Bronchial epithelial cell (primary cell): ENCODE measurements at regions not wholly inside any gene's neighbourhood (a gene's known extent, or its start where the extent isn't known, plus 50 kb on each side); places are given as distances from the start of the nearest gene placed in this dataset.
"Not testable (repeated sequence)": the region's sequence is repeated elsewhere in the genome, so short reads cannot be mapped to it uniquely, and the experiment has no call there.

Experiments used
- DNase-seq: peaks from one replicate; pipeline ENCODE4 v3.0.0-alpha.2; 2010; ENCODE audit warnings: low read depth
- FAIRE-seq: peaks from 2 replicates; lab custom pipeline; 2011; peaks lifted over from hg19 to GRCh38; lab: Jason Lieb, UNC
- H3K27me3 ChIP-seq: 2 replicates; pipeline ENCODE4 v1.5.1; 2011; ENCODE audit warnings: low read length; ENCODE audit not compliant: control insufficient read depth, insufficient read depth
- H3K36me3 ChIP-seq: 2 replicates; pipeline ENCODE4 v1.5.1; 2011; ENCODE audit warnings: low read length; ENCODE audit not compliant: control insufficient read depth, insufficient read depth
- H3K4me3 ChIP-seq: 2 replicates; pipeline ENCODE4 v1.5.1; 2011; ENCODE audit warnings: mild to moderate bottlenecking, low read depth, low read length, control low read depth
- CTCF ChIP-seq: IDR thresholded peaks from 2 replicates; pipeline ENCODE4 v1.5.1; 2011; ENCODE audit warnings: mild to moderate bottlenecking, moderate library complexity, low read length, control low read depth, inconsistent platforms; ENCODE audit not compliant: insufficient read depth, severe bottlenecking

GRCh38 chr17:47066841-47067682 lies 88.0 kb upstream of the RPRML start:
- DNase-seq (peak; percentile 79), FAIRE-seq (no peak)
- Histone ChIP-seq H3K27me3 (no peaks in the 10 kb centered on the region), H3K4me3 (peak overlapping the region; percentile 92), H3K36me3 (no peaks in the 10 kb centered on the region)
- peak; percentile 3 for TF ChIP-seq CTCF

- no peak for TF ChIP-seq CTCF
- Histone ChIP-seq H3K27me3 (no peaks in the 10 kb centered on the region), H3K4me3 (no peak overlapping the region), H3K36me3 (no peaks in the 10 kb centered on the region)
- DNase-seq = no peak
- no peak for FAIRE-seq
Observed at GRCh38 chr17:47066095-47066494, 87.0 kb upstream of the RPRML start.

- no peak for FAIRE-seq
- TF ChIP-seq CTCF = no peak
- no peak for DNase-seq
Observed at GRCh38 chr17:47064684-47065083, 85.6 kb upstream of the RPRML start.

GRCh38 chr17:47063475-47063874 lies 84.4 kb upstream of the RPRML start:
- no peak overlapping the region for H3K4me3 ChIP-seq
- DNase-seq (no peak), FAIRE-seq (no peak)
- no peaks in the 10 kb centered on the region for H3K27me3 ChIP-seq
- no peaks in the 10 kb centered on the region for H3K36me3 ChIP-seq
- no peak for TF ChIP-seq CTCF

More at GRCh38 chr17:47064684-47065083, 85.6 kb upstream of the RPRML start:
- Histone ChIP-seq H3K36me3 (no peaks in the 10 kb centered on the region), H3K4me3 (no peak overlapping the region), H3K27me3 (no peaks in the 10 kb centered on the region)

- DNase-seq, H3K4me3 ChIP-seq, H3K27me3 ChIP-seq, FAIRE-seq, H3K36me3 ChIP-seq: not testable (repeated sequence)
Observed at GRCh38 chr17:47062851-47063250, 83.8 kb upstream of the RPRML start.

GRCh38 chr17:47060005-47060404 lies 81.0 kb upstream of the RPRML start:
- not testable (repeated sequence) for H3K27me3 ChIP-seq, DNase-seq, FAIRE-seq

GRCh38 chr17:47057830-47058229 lies 78.8 kb upstream of the RPRML start:
- Histone ChIP-seq H3K27me3 (no peaks in the 10 kb centered on the region), H3K4me3 (no peak overlapping the region), H3K36me3 (peaks cover 1% of the 10 kb centered on the region)
- TF ChIP-seq CTCF = no peak
- DNase-seq (no peak), FAIRE-seq (no peak)

More at GRCh38 chr17:47060005-47060404, 81.0 kb upstream of the RPRML start:
- H3K36me3 ChIP-seq, H3K4me3 ChIP-seq: not testable (repeated sequence)

GRCh38 chr17:47057279-47057678 lies 78.2 kb upstream of the RPRML start:
- H3K36me3 ChIP-seq, FAIRE-seq, DNase-seq, H3K27me3 ChIP-seq, H3K4me3 ChIP-seq: not testable (repeated sequence)

- H3K36me3 ChIP-seq, FAIRE-seq, H3K4me3 ChIP-seq, DNase-seq, H3K27me3 ChIP-seq: not testable (repeated sequence)
Observed at GRCh38 chr17:47056687-47057086, 77.6 kb upstream of the RPRML start.
